ENCODE measurements at regions not wholly inside any gene's neighbourhood (a gene's known extent, or its start where the extent isn't known, plus 50 kb on each side); places are given as distances from the start of the nearest gene placed in this dataset.

DNA sequence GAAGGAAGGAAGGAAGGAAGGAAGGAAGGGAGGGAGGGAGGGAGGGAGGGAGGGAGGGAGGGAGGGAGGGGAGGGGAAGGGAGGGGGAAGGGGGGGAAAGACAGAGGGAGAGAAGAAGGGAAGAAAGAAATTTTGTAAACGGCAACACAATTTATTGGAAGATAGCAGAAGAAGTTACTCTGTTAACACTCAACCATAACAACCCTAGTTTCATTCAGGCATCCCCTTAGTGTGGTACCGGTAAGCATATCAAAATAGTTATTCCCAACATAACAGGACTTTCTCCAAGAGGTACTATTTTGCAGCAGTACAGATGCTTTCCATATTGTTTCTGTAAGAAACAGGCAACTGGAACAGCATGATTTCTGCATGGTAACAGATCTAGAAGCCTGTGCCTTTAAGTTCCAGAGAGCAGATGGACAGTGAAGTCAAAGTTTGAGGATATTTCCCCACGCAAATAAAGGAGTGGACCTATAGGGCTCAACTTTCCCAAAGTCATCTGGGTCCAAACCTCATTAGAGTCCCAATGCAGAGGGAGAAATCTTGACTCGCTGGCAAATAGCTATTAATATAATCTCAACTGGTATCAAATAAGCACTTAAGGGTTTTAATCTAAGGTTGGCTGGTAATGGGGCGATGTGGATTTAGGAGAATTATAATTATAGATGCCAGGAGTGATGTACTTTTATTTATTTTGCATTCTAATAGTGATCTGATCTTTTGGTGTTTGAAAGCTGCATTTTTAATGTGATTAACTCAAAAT lies 69.4 kb downstream of the TENT5A start:
- Histone ChIP-seq H3K27me3 (ENCODE audit: control insufficient read depth, insufficient read depth, low read length) (no peaks in the 10 kb centered on the region), H3K4me3 (ENCODE audit: low read depth in 2 of 2, low read length in 2 of 2) (no peak overlapping the region), H3K36me3 (ENCODE audit: control insufficient read depth, insufficient read depth, low read length) (no peaks in the 10 kb centered on the region), H3K4me1 (ENCODE audit: control insufficient read depth, insufficient read depth, low read length) (no peaks in the 10 kb centered on the region), H3K27ac (ENCODE audit: low read length) (no peak overlapping the region), H3K9me3 (ENCODE audit: control insufficient read depth, insufficient read depth, low read depth, low read length) (no peaks in the 10 kb centered on the region)
- DNase-seq (ENCODE audit: low read depth, low spot score) (no peak), ATAC-seq (no peak)
- no TSS peak for BruUV-seq (replicated peaks)
- in situ Hi-C loops (cut with HindIII; ENCODE audit: low pct_unique_long_range_greater_than_20kb, low sequenced_read_pairs) (no loop called here), intact Hi-C loops (cut with micrococcal nuclease; ENCODE audit: unreplicated experiment) (no loop called here)
- TF ChIP-seq SIN3A (IDR thresholded peaks at IDR 0.05; ENCODE audit: borderline replicate concordance, insufficient read depth, low read depth, low read length) = no peak
- ChIA-PET POLR2A (no interaction called here), CTCF (no interaction called here)

DNA sequence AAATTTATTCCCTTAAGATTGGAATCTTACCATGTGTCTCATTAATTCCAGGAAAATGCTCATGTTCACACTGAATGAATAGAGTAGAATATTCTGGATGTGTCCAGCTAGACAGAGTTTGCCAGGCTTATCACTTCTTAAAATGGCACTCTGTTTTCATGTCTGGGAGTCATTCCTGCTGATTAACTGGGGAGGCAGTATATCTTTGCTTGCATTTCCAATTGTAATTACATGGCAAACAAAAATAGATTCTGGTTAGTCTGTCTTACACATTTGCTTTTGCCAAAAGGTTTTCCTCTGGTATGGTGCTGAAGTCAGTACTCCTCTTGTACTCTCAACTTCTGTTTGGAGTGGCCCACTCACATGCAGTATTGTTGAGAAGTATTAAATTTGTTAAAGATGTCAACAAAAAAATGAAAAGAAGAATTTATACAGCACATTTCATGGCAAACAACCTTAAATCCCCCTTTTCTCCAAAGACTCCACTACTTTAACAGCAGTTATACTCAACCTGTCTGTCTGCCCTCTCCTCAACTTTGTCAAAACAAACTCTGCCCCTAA lies 70.2 kb downstream of the TENT5A start:
- ChIA-PET CTCF (no interaction called here), POLR2A (no interaction called here)
- in situ Hi-C loops (cut with HindIII; ENCODE audit: low pct_unique_long_range_greater_than_20kb, low sequenced_read_pairs) = no loop called here

More for the DNA sequence above, 70.2 kb downstream of the TENT5A start:
- TF ChIP-seq TCF7L2 (IDR thresholded peaks at IDR 0.05; ENCODE audit: low read depth, low read length) (no peak), SIN3A (IDR thresholded peaks at IDR 0.05; ENCODE audit: borderline replicate concordance, insufficient read depth, low read depth, low read length) (no peak), POLR2AphosphoS5 (IDR thresholded peaks at IDR 0.05; ENCODE audit: low read depth, low read length) (no peak)
- TF ChIP-seq, protein P1, sequence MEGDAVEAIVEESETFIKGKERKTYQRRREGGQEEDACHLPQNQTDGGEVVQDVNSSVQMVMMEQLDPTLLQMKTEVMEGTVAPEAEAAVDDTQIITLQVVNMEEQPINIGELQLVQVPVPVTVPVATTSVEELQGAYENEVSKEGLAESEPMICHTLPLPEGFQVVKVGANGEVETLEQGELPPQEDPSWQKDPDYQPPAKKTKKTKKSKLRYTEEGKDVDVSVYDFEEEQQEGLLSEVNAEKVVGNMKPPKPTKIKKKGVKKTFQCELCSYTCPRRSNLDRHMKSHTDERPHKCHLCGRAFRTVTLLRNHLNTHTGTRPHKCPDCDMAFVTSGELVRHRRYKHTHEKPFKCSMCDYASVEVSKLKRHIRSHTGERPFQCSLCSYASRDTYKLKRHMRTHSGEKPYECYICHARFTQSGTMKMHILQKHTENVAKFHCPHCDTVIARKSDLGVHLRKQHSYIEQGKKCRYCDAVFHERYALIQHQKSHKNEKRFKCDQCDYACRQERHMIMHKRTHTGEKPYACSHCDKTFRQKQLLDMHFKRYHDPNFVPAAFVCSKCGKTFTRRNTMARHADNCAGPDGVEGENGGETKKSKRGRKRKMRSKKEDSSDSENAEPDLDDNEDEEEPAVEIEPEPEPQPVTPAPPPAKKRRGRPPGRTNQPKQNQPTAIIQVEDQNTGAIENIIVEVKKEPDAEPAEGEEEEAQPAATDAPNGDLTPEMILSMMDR (IDR thresholded peaks at IDR 0.05) = no peak
- TF ChIP-seq, protein P2, sequence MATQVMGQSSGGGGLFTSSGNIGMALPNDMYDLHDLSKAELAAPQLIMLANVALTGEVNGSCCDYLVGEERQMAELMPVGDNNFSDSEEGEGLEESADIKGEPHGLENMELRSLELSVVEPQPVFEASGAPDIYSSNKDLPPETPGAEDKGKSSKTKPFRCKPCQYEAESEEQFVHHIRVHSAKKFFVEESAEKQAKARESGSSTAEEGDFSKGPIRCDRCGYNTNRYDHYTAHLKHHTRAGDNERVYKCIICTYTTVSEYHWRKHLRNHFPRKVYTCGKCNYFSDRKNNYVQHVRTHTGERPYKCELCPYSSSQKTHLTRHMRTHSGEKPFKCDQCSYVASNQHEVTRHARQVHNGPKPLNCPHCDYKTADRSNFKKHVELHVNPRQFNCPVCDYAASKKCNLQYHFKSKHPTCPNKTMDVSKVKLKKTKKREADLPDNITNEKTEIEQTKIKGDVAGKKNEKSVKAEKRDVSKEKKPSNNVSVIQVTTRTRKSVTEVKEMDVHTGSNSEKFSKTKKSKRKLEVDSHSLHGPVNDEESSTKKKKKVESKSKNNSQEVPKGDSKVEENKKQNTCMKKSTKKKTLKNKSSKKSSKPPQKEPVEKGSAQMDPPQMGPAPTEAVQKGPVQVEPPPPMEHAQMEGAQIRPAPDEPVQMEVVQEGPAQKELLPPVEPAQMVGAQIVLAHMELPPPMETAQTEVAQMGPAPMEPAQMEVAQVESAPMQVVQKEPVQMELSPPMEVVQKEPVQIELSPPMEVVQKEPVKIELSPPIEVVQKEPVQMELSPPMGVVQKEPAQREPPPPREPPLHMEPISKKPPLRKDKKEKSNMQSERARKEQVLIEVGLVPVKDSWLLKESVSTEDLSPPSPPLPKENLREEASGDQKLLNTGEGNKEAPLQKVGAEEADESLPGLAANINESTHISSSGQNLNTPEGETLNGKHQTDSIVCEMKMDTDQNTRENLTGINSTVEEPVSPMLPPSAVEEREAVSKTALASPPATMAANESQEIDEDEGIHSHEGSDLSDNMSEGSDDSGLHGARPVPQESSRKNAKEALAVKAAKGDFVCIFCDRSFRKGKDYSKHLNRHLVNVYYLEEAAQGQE (IDR thresholded peaks at IDR 0.05; ENCODE audit: insufficient read depth in 1 of 2, low read depth in 2 of 2, low read length in 1 of 2) = no peak
- Histone ChIP-seq H3K4me3 (ENCODE audit: low read depth in 2 of 2, low read length in 2 of 2) (no peak overlapping the region), H3K27ac (ENCODE audit: low read length) (no peak overlapping the region), H3K36me3 (ENCODE audit: control insufficient read depth, insufficient read depth, low read length) (no peaks in the 10 kb centered on the region), H3K4me1 (ENCODE audit: control insufficient read depth, insufficient read depth, low read length) (no peaks in the 10 kb centered on the region), H3K9me3 (ENCODE audit: control insufficient read depth, insufficient read depth, low read depth, low read length) (no peaks in the 10 kb centered on the region), H3K27me3 (ENCODE audit: control insufficient read depth, insufficient read depth, low read length) (no peaks in the 10 kb centered on the region)
- no TSS peak for BruUV-seq (replicated peaks)
- intact Hi-C loops (cut with micrococcal nuclease; ENCODE audit: unreplicated experiment) = no loop called here
- ATAC-seq = no peak
- no peak for DNase-seq (ENCODE audit: low read depth, low spot score)
